ENCODE measurements at regions not wholly inside any gene's neighbourhood (a gene's known extent, or its start where the extent isn't known, plus 50 kb on each side); places are given as distances from the start of the nearest gene placed in this dataset.

DNA sequence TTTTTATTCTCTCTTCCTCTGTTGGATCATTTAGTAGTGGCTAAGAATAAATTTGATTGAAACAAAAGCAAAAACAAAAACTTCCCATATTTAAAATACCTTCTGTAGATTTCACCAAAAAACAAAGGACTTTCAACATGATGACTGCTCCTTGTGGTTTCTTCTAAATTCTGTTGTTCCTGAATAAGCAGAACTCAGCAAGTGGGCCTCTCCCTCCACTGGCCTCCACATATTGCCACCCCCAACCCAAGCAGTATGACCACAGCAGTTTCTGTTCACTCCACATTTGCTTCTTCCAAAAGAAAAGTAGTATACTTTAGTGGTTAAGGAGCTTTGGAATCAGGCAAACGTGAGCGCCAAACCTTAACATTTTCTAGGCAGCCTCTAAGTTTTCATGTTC, 114.7 kb downstream of the COX18 start:
- H3K27ac Mint-ChIP-seq: no peak overlapping the region
- H3K36me3 Mint-ChIP-seq: no peaks in the 10 kb centered on the region
- intact Hi-C loops (cut with micrococcal nuclease): no loop called here
- H3K4me1 Mint-ChIP-seq: no peaks in the 10 kb centered on the region
- Histone ChIP-seq H4K20me1 (ENCODE audit: insufficient read depth, low read length) (no peaks in the 10 kb centered on the region), H2AFZ (ENCODE audit: insufficient read depth, low read depth, low read length, poor library complexity, severe bottlenecking) (no peak overlapping the region), H3K4me1 (ENCODE audit: control insufficient read depth in 1 of 2, insufficient read depth in 2 of 2, low read length in 2 of 2) (no peaks in the 10 kb centered on the region), H3K36me3 (replicated peaks in 1 of 2; ENCODE audit: control insufficient read depth in 1 of 2, insufficient read depth in 2 of 2, low read length in 2 of 2) (no peaks in the 10 kb centered on the region), H3K27me3 (ENCODE audit: control insufficient read depth in 2 of 2, insufficient read depth in 2 of 2, low read length in 2 of 2) (no peaks in the 10 kb centered on the region), H3K4me3 (replicated peaks in 1 of 3; ENCODE audit: low read depth in 2 of 3, low read length in 3 of 3) (no peak overlapping the region), H3K4me2 (replicated peaks; ENCODE audit: extremely low read depth, low read length, poor library complexity, severe bottlenecking) (no peak overlapping the region), H3K27ac (ENCODE audit: low read depth in 1 of 2, low read length in 2 of 2) (no peak overlapping the region), H3K9ac (ENCODE audit: insufficient read depth, low read length, poor library complexity, severe bottlenecking) (no peak overlapping the region), H3K79me2 (ENCODE audit: insufficient read depth, low read length) (no peaks in the 10 kb centered on the region), H3K9me3 (replicated peaks in 1 of 2; ENCODE audit: control insufficient read depth in 1 of 2, insufficient read depth in 1 of 2, low read length in 2 of 2) (peaks cover 4 to 11% of the 10 kb centered on the region in 2 donors)
- no peak for DNase-seq
- no peak overlapping the region for H3K4me3 Mint-ChIP-seq
- TF ChIP-seq, protein P1, sequence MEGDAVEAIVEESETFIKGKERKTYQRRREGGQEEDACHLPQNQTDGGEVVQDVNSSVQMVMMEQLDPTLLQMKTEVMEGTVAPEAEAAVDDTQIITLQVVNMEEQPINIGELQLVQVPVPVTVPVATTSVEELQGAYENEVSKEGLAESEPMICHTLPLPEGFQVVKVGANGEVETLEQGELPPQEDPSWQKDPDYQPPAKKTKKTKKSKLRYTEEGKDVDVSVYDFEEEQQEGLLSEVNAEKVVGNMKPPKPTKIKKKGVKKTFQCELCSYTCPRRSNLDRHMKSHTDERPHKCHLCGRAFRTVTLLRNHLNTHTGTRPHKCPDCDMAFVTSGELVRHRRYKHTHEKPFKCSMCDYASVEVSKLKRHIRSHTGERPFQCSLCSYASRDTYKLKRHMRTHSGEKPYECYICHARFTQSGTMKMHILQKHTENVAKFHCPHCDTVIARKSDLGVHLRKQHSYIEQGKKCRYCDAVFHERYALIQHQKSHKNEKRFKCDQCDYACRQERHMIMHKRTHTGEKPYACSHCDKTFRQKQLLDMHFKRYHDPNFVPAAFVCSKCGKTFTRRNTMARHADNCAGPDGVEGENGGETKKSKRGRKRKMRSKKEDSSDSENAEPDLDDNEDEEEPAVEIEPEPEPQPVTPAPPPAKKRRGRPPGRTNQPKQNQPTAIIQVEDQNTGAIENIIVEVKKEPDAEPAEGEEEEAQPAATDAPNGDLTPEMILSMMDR (IDR thresholded peaks at IDR 0.05): no peak
- H3K27me3 Mint-ChIP-seq (ENCODE audit: low read depth in 3 of 3): peaks cover 0 to 2% (median 0%) of the 10 kb centered on the region in 3 donors
- H3K9me3 Mint-ChIP-seq: peaks cover 0 to 14% (median 2%) of the 10 kb centered on the region in 7 donors
- whole genome bisulfite sequencing (ENCODE audit: insufficient coverage): no CpG with 5 or more reads among the region's 2 CpGs

DNA sequence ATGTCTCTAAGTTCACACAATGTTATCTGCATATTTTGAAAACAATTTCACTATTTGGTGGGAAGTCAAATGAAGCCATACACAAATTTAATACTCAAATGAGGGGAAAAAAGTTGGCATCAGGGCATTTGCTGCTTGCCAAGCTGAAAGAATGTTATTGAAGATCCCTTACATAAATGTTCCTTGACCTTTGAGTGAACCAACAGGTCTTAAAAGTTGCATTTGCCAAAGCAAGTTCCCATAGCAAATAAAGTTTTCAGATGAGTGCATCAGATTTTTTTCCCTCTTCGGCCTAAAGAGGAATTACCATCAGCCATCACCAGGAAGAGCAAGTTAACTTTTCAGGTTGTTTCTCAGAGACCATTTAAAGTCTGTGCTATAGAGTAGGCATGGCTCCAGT, 115.9 kb downstream of the COX18 start:
- Mint-ChIP-seq H3K4me1 (no peaks in the 10 kb centered on the region), H3K27me3 (ENCODE audit: low read depth in 3 of 3) (peaks cover 0 to 2% (median 0%) of the 10 kb centered on the region in 3 donors), H3K4me3 (no peak overlapping the region), H3K9me3 (peaks cover 0 to 14% (median 0%) of the 10 kb centered on the region in 7 donors), H3K27ac (no peak overlapping the region), H3K36me3 (no peaks in the 10 kb centered on the region)
- Histone ChIP-seq H3K27me3 (ENCODE audit: control insufficient read depth in 2 of 2, insufficient read depth in 2 of 2, low read length in 2 of 2) (no peaks in the 10 kb centered on the region), H3K79me2 (ENCODE audit: insufficient read depth, low read length) (no peaks in the 10 kb centered on the region), H2AFZ (ENCODE audit: insufficient read depth, low read depth, low read length, poor library complexity, severe bottlenecking) (no peak overlapping the region), H3K4me1 (ENCODE audit: control insufficient read depth in 1 of 2, insufficient read depth in 2 of 2, low read length in 2 of 2) (no peaks in the 10 kb centered on the region), H3K9me3 (replicated peaks in 1 of 2; ENCODE audit: control insufficient read depth in 1 of 2, insufficient read depth in 1 of 2, low read length in 2 of 2) (peaks cover 4 to 7% of the 10 kb centered on the region in 2 donors), H3K4me3 (replicated peaks in 1 of 3; ENCODE audit: low read depth in 2 of 3, low read length in 3 of 3) (no peak overlapping the region), H4K20me1 (ENCODE audit: insufficient read depth, low read length) (no peaks in the 10 kb centered on the region), H3K36me3 (replicated peaks in 1 of 2; ENCODE audit: control insufficient read depth in 1 of 2, insufficient read depth in 2 of 2, low read length in 2 of 2) (no peaks in the 10 kb centered on the region), H3K4me2 (replicated peaks; ENCODE audit: extremely low read depth, low read length, poor library complexity, severe bottlenecking) (no peak overlapping the region), H3K9ac (ENCODE audit: insufficient read depth, low read length, poor library complexity, severe bottlenecking) (no peak overlapping the region), H3K27ac (ENCODE audit: low read depth in 1 of 2, low read length in 2 of 2) (no peak overlapping the region)
- intact Hi-C loops (cut with micrococcal nuclease): no loop called here
- WGBS (ENCODE audit: insufficient coverage): no CpG with 5 or more reads among the region's 1 CpG
- DNase-seq: no peak
- TF ChIP-seq, protein P1 (IDR thresholded peaks at IDR 0.05): no peak
